GM12878 (cell line): ENCODE measurements at regions not wholly inside any gene's neighbourhood (a gene's known extent, or its start where the extent isn't known, plus 50 kb on each side); places are given as distances from the start of the nearest gene placed in this dataset.
"Not testable (repeated sequence)": the region's sequence is repeated elsewhere in the genome, so short reads cannot be mapped to it uniquely, and the experiment has no call there.

ENCODE experiments used
- CREB1 ChIP-seq: IDR thresholded peaks from 2 replicates; pipeline ENCODE4 v1.6.1; 2012; ENCODE audit warnings: low read depth, mild to moderate bottlenecking, inconsistent platforms
- CTCF ChIP-seq, 3 experiments: IDR thresholded peaks in 2 of 3; conservative IDR thresholded peaks in 1 of 3; 2 replicates each; pipeline ENCODE4 v1.5.1; 2011; ENCODE audit warnings: low read depth in 3 of 3, low read length in 3 of 3, mild to moderate bottlenecking in 3 of 3, control low read depth in 2 of 3, moderate library complexity in 2 of 3, inconsistent platforms in 1 of 3, mixed read lengths in 1 of 3; ENCODE audit not compliant: control insufficient read depth in 2 of 3, insufficient read depth in 1 of 3; ENCODE audit errors: extremely low read depth in 1 of 3
- EZH2 ChIP-seq: IDR thresholded peaks from 2 replicates; pipeline ENCODE4 v1.6.1; 2012; ENCODE audit warnings: low read depth, mild to moderate bottlenecking, control low read depth, inconsistent platforms, low read length, borderline replicate concordance; ENCODE audit not compliant: control insufficient read depth
- HDGF ChIP-seq: fragments of 450-650 bp; IDR thresholded peaks from 2 replicates; pipeline ENCODE4 v1.6.1; 2016; ENCODE audit warnings: antibody characterized with exemption
- NFXL1 ChIP-seq: fragments of 450-650 bp; IDR thresholded peaks from 2 replicates; pipeline ENCODE4 v1.6.1; 2017; ENCODE audit warnings: antibody characterized with exemption, mild to moderate bottlenecking, borderline replicate concordance
- POLR2A ChIP-seq: IDR thresholded peaks from 2 replicates; pipeline ENCODE4 v1.6.1; 2011; ENCODE audit warnings: low read depth, mild to moderate bottlenecking, low read length
- POLR2AphosphoS5 ChIP-seq: IDR thresholded peaks from 2 replicates; pipeline ENCODE4 v1.6.1; 2011; ENCODE audit warnings: mild to moderate bottlenecking, low read length, inconsistent platforms
- REST ChIP-seq: IDR thresholded peaks from 2 replicates; pipeline ENCODE4 v1.6.1; 2012; ENCODE audit warnings: mild to moderate bottlenecking, low read depth, low read length
- SMC3 ChIP-seq: IDR thresholded peaks from 2 replicates; pipeline ENCODE4 v1.6.1; 2011; ENCODE audit warnings: low read length, improper control_type of control experiment, borderline replicate concordance
- TAF1 ChIP-seq: IDR thresholded peaks from 2 replicates; pipeline ENCODE4 v1.6.1; 2011; ENCODE audit warnings: mild to moderate bottlenecking, low read depth, low read length, borderline replicate concordance
- YY1 ChIP-seq: IDR thresholded peaks from 2 replicates; pipeline ENCODE4 v1.6.1; 2011; ENCODE audit warnings: low read depth, mild to moderate bottlenecking, low read length
- ZNF687 ChIP-seq: fragments of 450-650 bp; IDR thresholded peaks from 2 replicates; pipeline ENCODE4 v1.6.1; 2017; ENCODE audit warnings: mild to moderate bottlenecking, moderate library complexity

GRCh38 chr14:106338775-106339174 is 812.4 kb downstream of the TMEM121 start:
- not testable (repeated sequence) for TF ChIP-seq REST; NFXL1; YY1; POLR2A; EZH2; POLR2AphosphoS5; HDGF; CTCF (IDR thresholded peaks at IDR 0.05 in 2 of 3, conservative IDR thresholded peaks at IDR 0.05 in 1 of 3; ENCODE audit: control insufficient read depth in 2 of 3, extremely low read depth in 1 of 3, insufficient read depth in 1 of 3, low read depth in 3 of 3, low read length in 3 of 3); SMC3; TAF1; CREB1; ZNF687
